Middle frontal gyrus (tissue), 1 donor: ENCODE measurements at regions not wholly inside any gene's neighbourhood (a gene's known extent, or its start where the extent isn't known, plus 50 kb on each side); places are given as distances from the start of the nearest gene placed in this dataset.

Experiments
- DNase-seq: peaks from one replicate; pipeline ENCODE4 v3.0.0-alpha.2; 2015; ENCODE audit warnings: low spot score; ENCODE audit errors: extremely low spot score

DNA sequence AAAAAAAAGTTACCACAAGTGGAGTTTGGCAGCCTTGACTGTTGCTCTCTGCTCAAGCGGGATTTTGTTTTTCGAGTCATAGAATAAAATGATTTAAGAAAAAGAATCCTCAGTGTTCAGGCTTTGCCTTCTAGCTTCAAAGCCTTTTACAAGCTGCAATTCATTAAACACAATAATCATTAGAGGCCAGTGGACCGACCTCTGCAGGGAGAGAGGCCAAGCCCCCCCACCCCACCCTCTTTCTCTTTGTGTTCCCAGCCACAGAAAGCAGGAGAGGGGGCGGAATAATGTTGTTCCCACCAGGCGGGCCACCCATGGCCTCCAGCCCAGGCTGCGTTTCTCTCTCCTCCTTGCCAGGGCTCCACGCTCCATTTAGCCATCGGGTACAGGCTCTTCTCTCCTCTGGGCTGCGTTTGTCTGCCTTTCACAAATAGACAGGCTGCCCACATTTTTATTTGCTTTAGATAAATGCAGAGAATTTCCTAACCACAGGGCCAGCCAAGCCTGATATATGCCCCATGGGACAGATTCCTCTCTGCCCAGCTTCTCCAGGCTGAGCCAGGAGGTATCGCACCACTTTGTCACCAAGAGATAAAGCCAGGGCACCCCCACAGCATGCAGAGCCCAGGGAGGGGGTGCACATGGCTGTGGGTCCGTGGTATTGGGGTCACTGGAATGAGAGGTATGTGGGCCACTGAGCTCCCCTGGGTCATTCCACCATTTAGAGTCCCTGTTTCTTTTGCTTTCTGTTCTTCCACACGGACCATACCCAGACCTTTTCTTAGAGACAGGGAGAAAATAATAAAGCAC, 318.8 kb downstream of the PIK3R1 start:
- peak; percentile 34 for DNase-seq

DNA sequence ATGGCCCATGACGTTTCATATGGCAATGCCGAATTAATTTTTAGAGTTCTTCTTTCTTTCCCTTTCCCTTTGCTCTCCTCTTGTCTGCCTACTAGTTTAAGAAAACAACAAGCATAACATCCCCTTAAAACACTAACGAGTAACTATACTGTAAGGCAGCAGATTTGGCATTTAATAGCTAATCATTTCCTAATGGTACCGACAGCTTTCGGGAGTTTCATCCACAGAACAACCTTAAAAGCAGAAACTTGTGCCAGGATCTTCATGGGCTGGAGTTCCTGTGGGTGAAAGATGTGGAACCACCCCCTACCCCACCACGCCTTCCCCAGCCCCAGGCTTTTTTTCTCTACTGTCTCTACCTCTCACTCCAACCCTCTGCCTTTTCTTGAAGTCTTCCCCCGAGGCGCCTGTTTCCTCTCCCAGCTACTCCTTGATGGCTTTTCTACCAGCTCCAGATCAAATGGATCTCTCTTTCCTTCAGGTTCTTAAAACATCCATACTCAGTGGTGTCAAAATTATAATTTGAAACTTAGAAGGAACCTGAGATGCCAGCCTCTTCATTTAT, 319.5 kb downstream of the PIK3R1 start:
- no peak for DNase-seq

DNA sequence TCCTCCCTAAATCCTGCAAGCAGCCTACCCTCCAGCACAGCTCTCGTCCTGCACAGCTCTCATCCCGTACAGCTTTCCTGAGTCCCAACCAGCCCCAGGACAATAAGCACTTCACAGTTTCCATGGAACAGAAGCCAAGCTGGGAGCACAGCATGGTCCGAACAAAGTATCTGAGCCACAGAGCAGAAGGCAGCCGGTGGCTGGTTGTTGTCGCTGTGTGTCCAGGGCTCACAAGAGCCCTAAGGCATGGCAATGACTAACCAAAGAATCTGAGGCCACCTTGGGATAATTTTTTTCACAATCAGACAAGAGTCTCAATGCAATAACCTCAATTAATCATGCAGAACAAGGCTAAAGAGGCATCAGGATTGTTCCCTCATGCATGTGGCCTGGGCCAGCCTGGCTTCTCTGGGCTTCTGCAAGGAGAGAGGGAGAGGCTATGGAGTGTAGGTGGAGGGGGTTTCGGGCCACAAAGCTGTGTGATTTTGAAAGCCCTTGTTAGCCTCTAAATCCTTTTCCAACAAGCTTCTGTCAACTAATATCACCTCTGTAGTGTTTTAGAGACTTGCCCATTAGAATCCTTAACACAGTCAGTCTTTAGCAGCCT, 323.4 kb downstream of the PIK3R1 start:
- DNase-seq: no peak

DNA sequence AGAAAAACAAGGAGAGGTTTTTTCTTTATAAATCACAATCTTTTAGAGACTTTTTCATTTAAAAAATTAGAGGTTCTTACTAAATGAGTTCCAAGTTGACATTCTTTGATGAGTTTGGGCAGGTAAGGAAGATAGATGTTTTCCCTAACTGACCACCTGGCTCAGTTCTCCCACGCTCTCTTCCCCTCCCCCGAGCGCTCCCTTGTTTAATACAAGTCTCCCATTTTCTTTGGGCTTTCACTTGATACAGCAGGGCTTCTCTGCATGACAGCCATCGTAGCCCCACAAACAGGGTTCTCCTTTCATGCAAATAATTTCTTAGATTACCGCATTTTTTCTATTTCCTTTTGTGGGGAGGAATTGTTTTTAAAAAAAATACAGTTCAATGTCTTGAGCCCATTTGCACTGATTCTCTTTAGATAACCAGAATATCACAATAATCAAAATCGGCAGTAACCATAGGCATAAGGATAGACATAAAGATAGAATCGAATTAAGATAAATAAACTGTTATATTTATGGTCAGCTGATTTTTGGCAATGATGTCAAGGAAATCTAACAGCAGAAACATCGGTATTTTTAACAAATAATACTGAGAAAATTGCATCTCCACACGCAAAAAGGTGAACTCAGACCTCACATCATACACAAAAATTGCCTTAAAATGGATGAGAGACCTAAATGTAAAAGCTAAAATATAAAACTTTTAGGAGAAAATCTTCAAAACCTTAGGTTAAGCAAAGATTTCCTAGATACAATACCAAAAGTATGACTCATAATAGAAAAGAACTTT, 325.4 kb downstream of the PIK3R1 start:
- DNase-seq: no peak

DNA sequence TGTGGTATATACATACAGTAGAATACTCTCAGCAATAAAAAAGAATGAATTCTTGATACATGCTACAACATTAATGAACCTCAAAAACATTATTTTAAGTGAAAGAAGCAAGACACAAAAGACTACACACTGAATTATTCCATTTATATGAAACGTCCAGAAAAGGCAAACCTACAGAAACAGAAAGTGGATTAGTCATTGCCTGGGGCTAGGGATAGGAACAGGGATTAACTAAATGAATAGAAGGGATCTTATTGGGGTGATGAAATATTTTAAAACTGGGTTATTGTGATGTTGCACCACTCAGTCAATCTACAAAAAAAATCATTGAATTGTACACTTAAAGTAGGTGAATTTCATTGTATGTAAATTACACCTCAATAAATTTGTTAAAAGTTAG, 326.7 kb downstream of the PIK3R1 start:
- DNase-seq: no peak

DNA sequence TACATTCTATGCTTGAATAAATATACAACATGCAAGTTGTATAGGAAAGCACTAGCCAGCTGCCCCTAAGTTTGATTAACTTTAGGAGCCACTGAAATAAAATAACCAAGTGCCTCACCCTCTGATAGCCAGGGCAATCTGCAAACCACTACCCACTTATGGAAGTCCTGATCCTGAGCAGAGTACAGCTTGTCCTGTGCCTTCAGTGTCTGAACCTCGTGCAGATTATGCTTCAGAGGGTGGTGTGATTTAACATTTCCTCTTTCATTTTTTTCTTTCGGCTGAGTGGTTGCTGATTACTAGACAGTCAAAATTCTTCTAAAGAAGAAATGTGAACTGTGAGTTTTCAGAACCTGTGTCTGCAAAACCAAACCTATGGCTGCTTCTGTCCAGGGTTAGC, 327.7 kb downstream of the PIK3R1 start:
- DNase-seq: no peak

DNA sequence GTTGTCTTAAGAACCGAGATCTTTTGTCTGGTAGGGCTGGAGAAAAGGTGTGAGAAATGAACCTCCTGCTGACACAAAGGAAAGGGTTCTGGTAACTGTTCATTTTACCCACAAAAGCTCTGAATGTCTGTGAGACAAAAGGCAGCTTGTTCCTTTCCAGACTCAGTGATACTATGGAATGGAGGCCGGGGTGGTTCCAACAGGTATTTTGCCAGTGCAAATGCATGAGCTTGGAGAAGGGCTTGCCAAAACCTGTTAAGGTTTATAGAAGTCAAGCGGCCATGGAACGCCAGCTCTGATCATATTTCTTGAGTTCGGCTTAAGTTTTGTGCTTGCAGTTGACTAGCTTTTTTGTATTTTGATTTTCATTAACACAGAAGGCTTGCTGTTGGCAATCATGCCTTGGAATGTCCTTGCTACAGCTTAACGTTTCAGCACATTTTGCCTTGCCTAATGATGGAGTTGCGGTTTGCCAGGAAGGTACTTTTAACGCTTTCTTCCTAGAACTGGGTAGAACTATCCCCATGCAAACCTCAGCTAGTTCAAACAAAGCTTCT, 328.6 kb downstream of the PIK3R1 start:
- DNase-seq: no peak

DNA sequence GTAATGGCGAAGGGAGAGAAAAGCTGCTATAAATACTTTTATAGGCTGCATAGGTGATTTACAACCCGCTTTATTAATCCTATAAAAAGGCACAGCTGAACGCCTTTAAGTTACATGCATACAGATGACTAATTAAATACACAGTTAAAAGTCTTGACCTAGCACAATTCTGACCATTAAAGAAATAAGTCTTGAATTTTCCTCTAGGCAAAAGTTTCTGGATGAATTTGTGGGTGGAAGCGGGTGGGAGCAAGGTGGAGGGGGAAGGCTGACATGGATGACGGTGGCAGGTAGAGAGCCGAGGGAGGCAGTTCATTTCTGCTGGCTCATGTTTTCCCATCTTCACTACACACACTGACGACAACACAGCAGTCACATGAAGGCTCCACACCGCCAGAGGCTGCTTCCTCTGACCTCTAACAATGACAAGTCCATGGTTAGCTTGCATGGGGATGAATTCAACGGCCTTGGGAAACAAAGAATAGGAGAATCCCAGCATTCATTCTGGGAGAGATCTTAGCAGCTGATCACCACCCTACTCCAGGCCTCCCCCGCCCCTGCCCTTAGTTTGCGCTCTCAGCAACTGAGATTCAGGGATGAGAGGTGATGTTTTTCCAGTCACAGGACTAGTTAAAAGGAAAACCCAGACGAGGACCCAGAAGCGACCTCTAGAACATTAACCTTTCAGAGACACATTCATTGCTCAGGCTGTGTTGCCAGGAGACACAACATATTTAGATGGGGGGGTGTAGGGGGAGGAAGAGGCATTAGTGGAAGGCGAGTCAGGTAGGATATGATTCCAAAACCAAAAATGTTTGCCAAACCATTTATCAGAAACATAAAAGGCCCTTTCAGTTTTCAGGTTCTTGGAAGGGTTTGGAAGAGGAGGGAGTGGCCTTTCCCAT, 329.3 kb downstream of the PIK3R1 start:
- DNase-seq: no peak

DNA sequence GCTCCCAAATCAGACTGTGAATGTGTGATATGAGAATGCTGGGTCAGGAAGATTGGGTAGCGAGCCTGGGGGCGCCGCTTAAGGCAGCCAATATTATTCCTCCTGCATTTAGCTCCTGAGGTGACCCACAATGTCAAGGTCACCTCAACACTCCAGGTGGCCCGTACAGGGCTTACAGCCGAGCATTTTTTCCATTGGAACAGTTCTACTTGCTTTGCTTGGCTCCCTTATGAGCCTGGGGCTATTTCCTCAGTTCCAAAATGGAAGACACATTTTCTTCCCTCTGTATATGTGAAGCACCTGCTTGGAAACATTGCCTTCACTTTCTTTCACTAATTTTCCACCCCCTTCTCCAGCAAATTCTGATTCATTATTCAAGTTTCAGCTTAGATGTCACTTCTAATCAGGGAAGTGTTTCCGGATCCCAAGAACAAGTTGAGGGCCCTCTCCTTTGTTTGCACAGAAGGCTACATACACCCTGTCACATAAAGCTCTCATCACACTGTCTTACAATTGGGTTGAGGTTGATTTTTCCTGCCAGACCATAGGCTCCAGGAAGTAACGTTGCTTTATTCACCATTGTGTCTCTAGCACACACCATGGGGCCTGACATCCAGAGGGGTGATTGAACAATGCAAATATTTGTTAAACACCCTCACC, 330.2 kb downstream of the PIK3R1 start:
- no peak for DNase-seq

DNA sequence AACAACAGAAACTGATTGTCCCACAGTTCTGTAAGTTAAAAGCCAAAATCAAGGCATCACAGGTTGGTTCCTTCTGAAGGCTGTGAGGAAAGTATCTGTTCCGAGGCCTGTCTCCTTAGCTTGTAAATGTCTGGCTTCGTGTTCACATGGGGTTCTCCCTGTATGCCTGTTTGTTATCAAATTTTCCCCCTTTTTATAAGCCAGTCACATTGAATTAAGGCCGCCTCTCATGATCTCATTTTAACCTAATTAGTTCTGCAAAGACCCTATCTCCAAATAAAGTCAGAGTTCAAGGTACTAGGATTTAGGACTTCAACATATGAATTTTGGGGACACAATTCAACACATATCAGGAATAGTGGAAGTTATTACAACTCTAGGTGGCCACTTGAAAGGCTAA, 331.5 kb downstream of the PIK3R1 start:
- no peak for DNase-seq

DNA sequence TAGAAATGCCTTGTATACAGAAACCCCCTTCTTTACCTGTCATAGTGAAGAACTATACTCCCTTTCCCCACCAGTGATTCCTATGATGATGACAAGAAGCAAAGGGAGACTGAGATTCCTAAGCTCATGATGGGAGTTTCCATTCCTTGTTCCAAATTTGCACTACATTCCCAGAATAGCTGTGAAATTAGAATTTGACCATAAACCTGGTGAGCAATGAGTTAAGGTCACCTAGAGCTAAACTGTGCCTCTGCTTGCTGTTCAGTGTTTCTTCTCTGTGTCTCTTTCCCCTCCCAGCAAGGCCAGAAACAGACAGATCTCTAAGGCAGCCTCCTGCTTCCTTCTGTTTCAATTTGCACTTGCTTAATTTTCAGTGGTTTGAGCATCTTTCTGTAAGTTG, 332.1 kb downstream of the PIK3R1 start:
- no peak for DNase-seq

DNA sequence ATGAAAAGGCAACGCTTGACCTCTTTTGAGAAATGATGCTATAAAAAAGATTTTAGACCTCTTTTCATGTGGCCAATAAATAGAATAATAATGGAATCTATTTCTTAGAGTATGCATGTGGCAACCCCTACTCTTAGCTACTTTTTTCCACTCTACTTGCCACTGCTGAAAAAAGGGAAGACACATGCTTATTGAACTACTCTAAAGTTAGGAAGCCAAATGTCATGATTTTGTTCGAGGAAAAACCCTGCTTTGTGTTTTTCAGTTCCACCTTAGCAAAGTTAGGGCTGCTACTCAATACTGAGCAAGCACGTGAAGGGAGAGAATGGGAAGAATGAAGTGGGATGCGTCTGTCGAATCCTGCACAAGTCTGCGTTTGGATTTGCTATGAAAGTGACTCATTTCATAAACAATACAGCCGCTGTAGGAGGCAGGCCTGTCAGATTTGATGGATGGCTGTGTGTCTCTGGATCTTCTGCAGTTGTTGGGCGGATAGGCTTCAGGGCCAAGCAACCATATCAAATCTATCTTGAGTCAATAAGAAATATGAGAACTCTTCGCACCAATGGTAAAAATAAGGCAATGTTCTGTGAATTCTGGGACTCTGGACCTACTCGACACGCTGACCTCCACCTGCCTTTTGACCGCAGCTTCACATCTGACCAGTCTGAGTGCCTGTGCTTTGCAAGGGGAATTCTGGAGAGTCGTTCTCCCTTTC, 333.6 kb downstream of the PIK3R1 start:
- DNase-seq: no peak

DNA sequence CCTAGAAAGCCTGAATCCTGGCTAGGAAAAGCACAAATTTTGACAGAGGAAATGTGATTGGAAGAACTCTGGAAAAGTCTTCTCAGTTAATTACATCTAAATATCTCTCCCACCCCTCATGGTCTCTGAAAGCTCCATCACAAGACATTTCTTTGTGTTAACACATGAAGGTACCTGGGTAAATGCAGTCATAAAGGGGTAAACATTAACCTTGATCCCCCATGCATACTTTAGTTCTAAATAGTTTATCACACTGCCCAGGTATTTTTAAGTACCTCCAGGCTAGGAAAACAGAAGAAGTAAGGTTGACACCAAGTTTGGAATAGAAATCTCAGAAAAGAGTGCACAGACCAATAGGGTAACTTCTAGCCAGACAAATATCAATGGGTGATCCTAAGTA, 334.5 kb downstream of the PIK3R1 start:
- no peak for DNase-seq

DNA sequence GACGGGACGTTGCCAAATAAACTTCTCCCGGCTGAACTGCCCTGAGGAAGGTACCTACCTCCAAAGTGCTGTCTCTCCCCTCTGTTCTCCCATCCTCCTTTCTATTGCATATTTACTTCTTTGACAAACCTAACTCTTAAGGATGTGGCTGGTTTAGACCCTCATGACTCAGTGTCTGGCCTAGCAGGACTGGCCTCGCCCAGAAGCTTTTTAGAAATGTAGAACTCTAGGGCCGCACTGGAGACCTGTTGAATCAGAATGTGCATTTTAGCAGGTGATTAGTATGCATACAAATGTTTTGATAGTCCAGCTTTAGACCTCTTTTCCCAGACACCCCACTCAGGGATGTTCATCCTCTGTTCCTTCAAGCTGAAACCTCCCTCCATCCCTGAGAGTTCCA, 335.9 kb downstream of the PIK3R1 start:
- no peak for DNase-seq

DNA sequence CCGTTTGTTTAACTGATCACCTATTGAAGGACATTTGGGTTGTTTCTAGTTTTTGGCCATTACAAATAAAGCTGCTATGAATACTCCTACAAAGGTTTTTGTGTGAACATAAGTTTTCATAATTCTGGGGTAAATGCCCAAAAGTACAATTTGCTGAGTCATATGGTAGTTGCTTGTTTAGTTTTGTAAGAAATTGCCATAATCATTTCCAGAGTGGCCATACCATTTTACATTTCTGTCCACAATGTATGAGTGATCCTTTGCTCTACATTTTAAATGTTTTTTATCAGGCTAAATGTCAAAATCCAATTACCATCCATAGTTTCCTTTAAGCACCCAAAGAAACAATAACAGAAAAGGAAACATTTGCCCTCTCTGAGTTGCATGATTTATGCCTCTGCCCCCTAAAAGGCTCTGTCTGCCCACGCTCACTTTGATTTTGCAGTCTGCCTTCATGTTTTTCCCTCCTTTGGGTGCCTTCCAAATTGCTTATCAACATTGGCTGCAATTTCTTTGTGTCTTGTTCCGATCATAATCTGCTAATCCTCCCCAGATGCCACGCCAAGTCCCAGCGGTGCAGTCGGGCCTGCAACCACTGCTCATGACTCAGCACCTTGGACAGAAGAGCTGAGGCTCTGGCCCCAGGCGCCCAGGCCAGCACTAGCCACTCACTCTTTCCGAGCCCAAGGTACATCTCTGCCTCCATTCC, 339.2 kb downstream of the PIK3R1 start:
- no peak for DNase-seq

DNA sequence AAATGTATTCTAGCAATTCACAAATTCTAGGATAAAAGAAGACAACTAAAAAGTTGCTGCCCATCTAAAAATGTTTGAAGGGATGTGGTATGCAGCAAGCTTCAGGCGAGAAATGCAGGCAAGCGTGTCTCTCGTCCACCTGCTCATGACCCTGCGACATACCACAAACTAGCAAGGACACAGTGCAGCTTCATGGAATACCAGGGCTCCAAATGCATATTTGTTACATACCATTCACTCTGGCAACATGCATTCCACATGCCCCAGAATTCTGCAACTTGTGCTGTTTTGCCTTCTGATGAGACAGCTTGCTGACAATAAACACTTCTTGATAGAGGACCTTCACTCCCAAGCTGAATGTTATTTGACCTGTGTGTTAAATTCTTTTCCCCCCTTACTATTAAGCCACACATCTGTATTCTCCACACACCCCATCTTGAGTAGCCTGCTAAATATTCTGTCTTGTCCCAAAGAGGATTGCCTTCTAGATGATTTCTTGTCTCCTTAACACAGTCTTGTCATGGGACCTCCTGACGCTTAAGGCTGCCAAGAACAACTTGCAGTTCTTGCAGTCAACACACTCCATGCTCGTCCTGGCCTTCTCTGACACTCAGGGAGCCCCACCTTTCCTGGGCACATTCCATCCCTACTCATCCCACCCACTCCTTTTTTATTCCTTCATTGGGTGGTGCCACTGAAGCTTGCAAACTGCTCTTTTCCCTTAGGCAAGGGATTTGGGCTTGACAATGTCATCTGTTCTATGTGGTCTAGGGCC, 340.5 kb downstream of the PIK3R1 start:
- DNase-seq: no peak

DNA sequence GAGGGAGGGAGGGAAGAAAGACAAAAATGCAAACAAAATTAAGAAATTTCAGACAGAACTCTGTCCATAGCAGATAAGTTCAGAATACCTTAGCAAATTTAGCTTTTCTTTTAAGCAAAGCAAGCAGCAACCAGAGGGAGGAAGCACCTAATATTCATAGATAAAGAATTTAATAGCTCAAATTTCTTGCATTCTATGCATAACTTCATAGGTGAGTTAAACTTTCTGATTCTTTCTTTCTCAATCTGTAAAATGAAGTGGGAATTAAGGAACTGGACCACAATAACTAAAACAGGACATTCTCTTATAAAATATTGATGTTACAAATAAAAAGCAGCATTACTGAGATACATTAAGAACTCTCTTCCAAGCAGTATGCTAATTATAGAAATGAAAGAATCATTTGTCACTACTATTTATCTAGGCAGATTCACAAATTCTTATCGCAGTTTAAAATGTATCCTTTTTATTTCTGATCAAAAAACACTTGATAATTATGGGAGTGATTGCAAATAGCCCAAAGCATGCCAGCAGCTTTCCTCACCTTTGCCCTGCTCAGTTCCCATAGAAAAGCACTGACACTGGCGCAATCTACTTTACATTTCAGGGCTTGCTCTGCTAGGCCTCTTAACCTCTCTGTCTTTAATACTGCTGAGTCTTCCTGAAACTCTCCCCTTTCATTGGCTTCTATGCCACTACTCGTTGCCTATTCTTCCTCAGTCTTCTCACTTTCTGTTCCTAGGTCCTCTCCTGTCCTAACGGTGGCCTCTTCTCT, 341.8 kb downstream of the PIK3R1 start:
- no peak for DNase-seq
